GM18502 (cell line): ENCODE measurements at regions not wholly inside any gene's neighbourhood (a gene's known extent, or its start where the extent isn't known, plus 50 kb on each side); places are given as distances from the start of the nearest gene placed in this dataset.
"Not testable (repeated sequence)": the region's sequence is repeated elsewhere in the genome, so short reads cannot be mapped to it uniquely, and the experiment has no call there.

Experiments used
- ATAC-seq: cut with Tn5 transposase; IDR thresholded peaks from one replicate; pipeline ENCODE4 v1.9.1; 2021; ENCODE audit warnings: mild to moderate bottlenecking; ENCODE audit not compliant: unreplicated experiment, poor library complexity

DNA sequence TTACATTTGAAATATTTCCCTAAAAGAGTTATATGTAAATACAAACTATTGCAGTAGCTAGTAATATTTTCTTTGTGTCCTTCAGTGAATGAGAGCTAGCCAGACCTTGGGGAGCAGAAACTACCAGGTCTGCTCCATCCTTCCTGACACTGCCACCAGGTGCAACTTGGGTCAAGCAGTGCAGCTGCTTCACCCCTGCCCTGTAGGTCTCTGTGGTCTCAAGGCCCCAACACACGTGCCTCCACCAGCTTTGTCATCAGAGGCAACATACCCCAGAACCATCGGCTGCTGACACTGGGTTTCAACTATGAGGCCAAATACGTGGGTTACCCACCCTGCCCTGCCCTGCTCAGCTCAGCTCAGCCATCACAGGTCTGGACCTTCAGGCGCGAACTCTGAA is 181.6 kb downstream of the FCRL5 start:
- ATAC-seq, result no peak

GRCh38 chr1:157369808-157370521 is 182.3 kb downstream of the FCRL5 start:
- no peak for ATAC-seq

DNA sequence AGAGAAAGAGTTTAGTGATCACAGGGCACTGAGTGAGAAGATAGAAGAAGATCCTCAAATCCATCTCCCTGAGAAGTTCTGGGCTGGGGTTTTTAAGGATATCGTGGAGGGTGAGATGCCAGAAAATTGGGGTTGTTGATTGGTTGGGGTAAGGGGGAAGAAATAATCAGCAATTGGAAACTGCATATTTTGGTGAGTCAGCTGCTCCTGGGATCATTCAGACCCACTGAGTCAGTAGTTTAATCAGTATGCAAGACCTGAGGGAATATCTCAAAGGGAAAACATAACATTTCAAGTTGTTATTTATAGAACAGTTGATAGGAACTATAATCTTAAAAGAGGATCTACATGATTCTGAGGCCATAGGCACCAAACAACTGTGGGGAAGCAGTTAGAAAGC is 183.4 kb downstream of the FCRL5 start:
- not testable (repeated sequence) for ATAC-seq

GRCh38 chr1:157368363-157368762 is 184.0 kb downstream of the FCRL5 start:
- no peak for ATAC-seq

GRCh38 chr1:157367870-157368269 is 184.4 kb downstream of the FCRL5 start:
- no peak for ATAC-seq

DNA sequence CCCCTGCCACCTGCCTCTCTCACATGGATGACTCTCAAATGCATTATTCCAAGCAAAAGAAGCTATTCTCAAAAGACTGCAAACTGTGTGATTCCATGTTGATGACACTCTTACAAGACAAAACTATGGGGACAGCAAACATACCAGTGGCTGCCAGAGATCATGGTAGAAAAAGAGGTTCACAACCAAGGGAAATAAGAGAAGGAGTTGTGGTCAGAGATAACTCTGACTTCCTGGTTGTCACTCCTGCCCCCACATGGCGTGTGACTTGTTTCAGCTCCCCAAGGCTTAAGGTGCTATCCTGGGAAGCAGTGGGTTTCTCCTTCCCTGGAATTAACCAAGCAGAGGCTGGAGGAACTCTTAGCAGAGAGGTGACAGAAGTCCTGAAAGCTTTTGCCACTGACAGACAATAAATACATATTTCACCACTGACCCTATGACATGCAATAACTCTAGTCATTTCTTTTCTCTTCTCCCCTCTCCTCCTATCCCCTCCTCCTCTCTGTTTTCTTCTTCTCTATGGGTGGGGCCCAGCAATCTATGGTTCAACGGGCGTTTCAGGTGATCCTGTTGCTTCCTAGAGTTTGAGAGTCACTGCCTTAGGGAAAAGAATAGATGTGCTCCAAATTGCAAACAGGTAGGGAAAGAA is 185.1 kb downstream of the FCRL5 start:
- no peak for ATAC-seq

- ATAC-seq, result no peak
Observed at GRCh38 chr1:157364612-157365011, 187.7 kb downstream of the FCRL5 start.

DNA sequence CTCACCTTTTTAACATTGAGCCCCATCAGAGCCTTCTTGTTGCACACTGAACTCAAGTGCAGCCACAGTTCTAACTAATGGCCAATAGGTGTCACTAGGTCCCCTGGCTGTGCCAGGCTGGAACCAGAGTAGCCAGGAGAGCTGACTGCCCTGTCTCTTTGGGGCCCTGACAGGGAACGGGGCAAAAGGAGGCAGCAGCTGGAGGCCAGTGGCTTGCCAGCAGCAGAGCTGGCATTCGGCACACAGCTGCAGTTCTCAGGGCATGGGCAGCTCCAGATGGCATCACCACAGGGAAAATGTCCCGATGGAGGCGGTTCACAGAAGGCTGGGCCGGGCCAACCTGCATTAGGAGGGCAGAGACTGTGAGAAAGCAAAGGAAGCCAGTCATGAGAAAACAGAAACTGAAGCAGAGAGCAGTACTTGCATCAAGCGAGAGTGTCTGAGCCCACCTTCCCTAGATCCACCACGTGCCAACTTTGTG is 188.6 kb downstream of the FCRL5 start:
- no peak for ATAC-seq

DNA sequence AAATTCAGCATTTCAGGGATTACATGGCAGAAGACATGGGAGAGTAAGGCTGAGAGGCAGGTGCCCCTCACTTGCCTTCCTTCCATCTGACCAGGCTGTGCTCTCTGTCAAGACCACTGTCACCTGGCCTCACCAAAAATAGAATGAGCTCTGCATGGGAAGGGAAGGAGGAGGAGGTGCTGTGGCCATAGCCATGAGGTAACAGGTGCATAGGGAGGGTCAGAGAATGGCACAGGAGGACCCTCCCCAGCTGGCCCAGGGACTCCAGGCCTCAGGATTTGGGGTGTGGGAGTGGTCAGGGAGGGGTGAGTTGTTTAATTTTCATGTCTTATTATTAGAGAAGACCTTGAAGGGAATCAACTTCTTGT is 192.3 kb downstream of the FCRL5 start:
- ATAC-seq, result no peak

DNA sequence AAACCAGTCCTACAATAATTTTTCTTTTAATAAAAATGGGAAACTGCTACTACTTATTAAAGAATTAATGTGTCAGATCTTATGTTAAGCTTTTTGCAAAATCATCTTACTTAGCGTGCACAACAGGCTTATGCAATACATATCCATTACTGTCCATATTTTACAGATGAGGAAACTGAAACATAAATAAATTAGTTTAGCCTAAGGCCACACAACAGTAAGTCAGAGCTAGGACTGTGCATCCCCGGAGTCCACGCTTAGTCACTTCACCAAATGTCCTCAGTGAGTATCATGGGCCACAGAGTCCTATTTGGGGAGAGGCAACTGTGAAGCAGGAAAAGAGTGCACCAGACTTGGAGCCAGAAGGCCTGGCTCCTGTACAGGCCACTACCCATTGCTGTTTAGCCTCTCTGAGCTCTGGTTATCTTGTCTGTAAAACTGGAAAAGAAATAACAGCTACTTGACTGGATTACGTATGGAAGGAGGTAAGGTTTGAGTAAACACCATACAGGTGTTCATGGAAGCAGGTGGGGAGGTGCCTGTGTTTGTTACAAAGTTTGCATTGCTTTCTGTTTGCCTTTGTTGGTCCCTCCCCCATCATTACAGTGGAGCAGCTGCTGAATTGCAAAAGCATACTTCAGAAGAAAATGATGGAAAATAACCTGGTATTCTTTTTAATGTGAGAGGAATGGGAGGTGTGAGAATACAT is 192.8 kb downstream of the FCRL5 start:
- no peak for ATAC-seq

- ATAC-seq, result no peak
Observed at GRCh38 chr1:157357111-157357510, 195.2 kb downstream of the FCRL5 start.

GRCh38 chr1:157356601-157357000 is 195.7 kb downstream of the FCRL5 start:
- ATAC-seq, result no peak

GRCh38 chr1:157353546-157353945 is 198.8 kb downstream of the FCRL5 start:
- ATAC-seq, result no peak

GRCh38 chr1:157352817-157353408 is 199.4 kb downstream of the FCRL5 start:
- ATAC-seq, result no peak

DNA sequence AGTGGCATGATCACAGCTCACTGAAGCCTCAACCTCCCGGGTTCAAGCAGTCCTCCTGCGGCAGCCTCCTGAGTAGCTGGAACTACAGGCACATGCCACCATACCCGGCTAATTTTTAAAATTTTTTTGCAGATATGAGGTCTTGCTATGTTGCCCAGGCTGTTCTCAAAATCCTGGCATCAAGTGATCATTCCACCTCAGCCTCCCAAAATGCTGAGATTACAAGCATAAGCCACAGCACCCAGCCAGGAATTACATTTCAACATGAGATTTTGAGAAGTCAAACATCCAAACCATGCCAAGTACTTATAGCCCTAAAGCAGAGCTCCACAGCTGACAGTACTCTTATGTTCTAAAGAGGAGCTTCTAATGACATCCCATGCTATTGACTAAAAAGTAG is 200.1 kb downstream of the FCRL5 start:
- ATAC-seq, result no peak

DNA sequence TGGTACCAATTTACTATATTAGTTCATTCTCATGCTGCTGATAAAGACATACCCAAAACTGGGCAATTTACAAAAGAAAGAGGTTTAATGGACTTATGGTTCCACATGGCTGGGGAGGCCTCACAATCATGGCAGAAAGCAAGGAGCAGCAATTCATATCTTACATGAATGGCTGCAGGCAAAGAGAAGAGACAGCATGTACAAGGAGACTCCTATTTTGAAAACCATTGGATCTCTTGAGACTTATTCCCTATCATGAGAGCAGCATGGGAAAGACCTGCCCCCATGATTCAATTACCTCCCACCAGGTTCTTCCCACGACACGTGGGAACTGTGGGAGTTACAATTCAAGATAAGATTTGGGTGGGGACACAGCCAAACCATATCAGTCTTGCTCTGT is 200.5 kb downstream of the FCRL5 start:
- not testable (repeated sequence) for ATAC-seq

DNA sequence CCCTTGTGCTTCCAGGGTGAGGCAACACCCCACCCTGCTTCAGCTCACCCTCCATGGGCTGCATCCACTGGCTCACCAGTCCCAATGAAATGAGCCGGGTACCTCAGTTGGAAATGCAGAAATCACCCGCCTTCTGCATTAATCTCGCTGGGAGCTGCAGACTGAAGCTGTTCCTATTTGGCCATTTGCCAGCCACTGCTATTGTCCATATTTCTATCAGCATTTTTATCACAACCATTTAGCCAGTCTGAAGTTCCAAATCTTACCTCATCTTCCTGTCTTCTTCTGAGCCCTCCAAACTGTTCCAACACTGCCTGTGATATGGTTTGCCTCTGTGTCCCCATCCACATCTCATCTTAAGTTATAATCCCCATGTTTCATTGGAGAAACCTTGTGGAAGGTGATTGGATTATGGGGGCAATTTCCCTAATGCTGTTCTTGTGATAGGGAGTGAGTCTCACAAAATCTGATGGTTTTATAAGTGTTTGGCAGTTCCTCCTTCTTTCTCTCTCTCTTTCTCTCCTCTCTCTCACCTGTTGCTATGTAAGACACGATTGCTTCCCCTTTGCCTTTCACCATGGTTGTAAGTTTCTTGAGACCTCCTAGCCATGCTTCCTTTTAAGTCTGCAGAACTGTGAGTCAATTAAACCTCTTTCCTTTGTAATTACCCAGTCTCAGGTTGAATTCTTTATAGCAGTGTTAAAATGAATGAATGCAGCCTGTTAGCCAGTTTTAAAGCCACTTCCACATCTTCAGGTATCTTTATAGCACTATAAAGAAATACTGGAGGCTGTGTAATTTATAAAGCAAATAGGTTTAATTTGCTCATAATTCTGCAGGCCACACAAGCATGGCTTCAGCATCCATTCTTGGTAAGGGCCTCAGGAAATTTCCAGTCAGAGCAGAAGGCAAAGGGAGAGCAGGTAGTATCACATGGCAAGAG is 203.5 kb downstream of the FCRL5 start:
- ATAC-seq, result no peak

DNA sequence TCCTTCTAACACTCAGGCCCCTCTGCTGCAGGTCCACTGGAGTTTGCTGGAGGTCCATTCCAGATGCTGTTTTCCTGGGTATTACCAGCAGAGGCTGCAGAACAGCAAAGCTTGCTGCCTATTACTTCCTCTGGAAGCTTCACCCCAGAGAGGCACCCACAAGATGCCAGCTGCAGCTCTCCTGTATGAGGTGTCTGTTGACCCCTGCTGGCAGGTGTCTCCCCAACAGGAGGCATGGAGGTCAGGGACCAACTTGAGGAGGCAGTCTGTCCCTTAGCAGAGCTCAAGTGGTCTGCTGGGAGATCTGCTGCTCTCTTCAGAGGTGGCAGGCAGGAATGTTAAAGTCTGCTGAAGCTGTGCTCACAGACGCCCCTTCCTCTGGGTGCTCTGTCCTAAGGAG is 204.8 kb downstream of the FCRL5 start:
- ATAC-seq, result no peak

DNA sequence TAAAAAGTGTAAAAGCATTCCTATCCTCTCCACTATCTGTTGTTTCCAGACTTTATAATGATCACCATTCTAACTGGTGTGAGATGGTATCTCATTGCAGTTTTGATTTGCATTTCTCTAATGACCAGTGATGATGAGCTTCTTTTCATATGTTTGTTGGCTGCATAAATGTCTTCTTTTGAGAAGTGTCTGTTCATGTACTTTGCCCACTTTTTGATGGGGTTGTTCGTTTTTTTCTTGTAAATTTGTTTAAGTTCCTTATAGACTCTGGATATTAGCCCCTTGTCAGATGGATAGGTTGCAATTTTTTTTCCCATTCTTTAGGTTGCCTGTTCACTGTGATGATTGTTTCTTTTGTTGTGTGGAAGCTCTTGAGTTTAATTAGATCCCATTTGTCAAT is 199.6 kb upstream of the ETV3 start:
- ATAC-seq, result not testable (repeated sequence)

DNA sequence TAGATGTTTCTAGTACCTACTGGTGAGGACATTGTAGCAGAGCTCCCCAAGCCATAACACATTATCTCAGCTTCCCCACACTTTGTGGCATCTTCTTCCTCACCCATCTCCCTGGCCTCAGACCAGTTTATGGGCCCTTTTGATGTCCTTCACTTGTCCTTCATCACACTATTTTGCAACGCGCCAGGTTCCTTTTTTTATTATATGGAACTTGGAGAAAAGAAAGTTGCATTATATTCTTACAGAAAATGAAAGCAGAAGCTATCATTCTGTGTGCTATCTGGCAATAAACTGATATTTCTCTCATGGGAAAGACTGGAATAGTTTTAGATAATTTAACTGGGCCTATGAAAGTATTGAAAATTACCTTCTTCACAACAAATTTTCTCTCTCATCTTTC is 196.9 kb upstream of the ETV3 start:
- ATAC-seq, result no peak
